D721Med (cell line): ENCODE measurements at regions not wholly inside any gene's neighbourhood (a gene's known extent, or its start where the extent isn't known, plus 50 kb on each side); places are given as distances from the start of the nearest gene placed in this dataset.

Experiments used
- DNase-seq: peaks from one replicate; pipeline ENCODE4 v3.0.0; 2011; ENCODE audit warnings: low spot score; ENCODE audit not compliant: insufficient read length
- FAIRE-seq: peaks from 2 replicates; lab custom pipeline; 2011; peaks lifted over from hg19 to GRCh38; lab: Jason Lieb, UNC
- TF ChIP-seq, protein P1 (sequence below): IDR thresholded peaks from 2 replicates; pipeline ENCODE4 v1.5.1; 2012; ENCODE audit warnings: mild to moderate bottlenecking, control low read depth; ENCODE audit not compliant: insufficient read depth; ENCODE audit errors: missing control alignments

DNA sequence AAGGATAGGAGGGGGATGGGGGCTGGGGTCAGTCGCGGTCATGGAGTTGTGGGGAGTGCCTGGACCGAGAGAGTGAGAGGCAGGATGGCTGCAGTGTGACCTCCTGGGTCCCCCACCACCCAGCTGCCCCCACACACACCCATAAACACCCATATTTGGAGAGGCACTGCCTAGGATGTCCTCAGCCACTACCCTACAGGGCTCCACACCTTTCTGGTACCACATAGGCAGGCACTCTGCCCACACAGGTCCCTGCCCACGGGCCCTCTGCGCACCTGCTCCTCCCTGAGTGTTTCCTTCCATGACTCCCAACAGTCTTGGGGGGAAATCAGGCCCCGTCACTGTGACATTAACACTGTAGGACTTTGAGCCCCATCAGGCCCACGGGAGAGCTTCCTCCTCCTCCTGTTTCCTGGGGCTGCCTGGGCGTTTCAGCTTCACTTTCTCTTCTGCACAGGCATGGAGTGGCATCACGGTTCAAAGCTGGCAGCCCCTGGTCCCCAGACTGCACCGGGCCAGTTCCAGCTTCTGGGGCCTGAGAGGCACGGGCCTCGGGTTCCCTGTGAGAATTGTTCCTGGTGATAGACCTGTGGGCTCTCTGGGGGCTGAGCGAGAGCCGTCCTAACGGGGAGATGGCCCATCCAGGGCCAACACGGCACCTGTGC, 207.0 kb upstream of the C14orf180 start:
- DNase-seq: no peak
- TF ChIP-seq, protein P1, sequence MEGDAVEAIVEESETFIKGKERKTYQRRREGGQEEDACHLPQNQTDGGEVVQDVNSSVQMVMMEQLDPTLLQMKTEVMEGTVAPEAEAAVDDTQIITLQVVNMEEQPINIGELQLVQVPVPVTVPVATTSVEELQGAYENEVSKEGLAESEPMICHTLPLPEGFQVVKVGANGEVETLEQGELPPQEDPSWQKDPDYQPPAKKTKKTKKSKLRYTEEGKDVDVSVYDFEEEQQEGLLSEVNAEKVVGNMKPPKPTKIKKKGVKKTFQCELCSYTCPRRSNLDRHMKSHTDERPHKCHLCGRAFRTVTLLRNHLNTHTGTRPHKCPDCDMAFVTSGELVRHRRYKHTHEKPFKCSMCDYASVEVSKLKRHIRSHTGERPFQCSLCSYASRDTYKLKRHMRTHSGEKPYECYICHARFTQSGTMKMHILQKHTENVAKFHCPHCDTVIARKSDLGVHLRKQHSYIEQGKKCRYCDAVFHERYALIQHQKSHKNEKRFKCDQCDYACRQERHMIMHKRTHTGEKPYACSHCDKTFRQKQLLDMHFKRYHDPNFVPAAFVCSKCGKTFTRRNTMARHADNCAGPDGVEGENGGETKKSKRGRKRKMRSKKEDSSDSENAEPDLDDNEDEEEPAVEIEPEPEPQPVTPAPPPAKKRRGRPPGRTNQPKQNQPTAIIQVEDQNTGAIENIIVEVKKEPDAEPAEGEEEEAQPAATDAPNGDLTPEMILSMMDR: no peak
- no peak for FAIRE-seq

DNA sequence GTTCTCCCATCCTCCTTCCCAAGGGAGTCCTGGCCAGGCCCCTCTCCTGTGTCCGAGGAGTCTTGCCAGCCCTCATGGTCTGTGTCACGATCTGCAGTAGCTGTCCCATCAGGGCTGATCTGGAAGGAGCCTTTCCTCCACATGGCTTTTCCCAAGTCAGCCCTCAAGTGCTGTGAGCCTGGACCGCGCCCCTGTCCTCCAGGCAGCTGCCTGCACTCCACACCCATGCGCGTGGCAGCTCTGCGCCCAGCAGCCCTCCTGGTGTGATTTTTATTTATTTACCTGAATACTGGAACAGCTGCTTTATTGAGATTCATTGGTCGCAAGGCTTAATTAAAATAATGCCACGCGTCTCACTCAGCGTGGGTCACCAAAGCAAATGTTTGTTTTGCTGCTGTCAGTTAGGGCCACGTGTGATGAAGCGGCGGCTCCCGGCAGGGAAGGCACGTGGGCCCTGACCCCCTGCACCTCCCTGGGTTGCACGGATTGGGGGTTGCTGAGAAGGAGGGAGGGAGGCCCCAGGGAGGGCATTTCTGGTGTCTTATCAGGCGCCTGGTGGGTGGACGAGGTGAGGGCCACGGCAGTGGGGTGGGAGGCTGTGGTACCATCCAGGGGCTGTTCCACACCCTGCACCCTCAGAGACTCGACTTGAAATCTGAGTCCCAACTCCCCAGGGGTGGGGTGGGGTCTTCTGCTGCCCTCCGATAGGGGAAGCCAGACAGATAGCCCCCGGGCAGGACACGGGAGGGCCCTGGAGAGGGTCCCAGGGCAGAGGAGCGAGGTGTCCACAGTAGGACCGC, 206.3 kb upstream of the C14orf180 start:
- DNase-seq (no peak), FAIRE-seq (no peak)
- TF ChIP-seq, protein P1: no peak

- no peak for DNase-seq
- TF ChIP-seq, protein P1: no peak
- FAIRE-seq: no peak
Measured at GRCh38 chr14:104373855-104374717, 205.5 kb upstream of the C14orf180 start.

DNA sequence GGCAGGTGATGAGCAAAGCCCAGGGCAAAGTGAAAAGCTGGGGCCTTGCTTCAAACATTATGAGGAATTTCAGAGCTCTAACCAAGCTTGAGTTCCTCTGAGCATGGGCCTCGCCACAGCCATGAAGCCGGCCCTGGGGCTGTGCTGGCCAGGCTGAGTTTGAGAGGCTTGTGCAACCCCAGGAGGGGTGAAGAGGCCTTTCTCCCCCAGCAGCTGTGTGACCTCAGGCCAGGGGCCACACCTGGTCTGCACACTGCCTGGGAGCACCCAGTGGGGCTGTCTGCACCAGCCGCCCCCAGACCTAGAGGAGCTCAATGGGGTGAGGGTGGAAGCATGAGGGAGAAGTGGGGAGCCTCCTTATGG, 204.9 kb upstream of the C14orf180 start:
- FAIRE-seq (no peak), DNase-seq (no peak)
- TF ChIP-seq, protein P1: no peak

DNA sequence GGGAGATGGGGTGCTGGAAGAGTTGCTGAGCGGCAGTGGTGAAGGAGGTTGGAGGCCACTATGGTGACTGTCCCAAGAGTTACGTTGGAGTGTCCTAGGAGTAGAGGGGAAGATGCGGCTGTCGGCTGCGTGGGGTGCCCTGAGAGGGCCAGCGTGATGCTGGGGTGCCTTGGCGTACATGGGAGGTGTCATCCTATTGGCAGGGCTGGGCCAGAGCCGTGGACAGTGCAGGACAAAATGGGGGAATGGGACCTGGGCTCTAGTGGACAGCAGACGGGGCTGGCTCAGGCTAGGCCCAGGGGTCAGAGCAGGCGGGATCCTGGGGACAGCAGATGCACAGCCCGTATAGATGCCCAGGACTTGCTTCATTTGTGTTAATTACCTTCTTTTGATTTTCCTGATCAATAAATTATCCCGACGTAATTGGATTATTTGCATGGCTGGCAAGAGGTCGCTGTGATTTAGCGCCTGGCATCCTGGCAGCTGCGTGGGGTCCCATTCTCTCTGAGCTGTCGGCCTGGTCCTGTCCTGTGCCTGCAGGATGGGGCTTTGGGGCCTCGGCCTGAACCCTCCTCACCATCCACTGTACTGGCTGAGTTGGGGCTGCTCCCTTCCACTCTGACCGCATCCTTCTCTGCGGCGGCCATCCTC, 203.9 kb upstream of the C14orf180 start:
- TF ChIP-seq, protein P1: no peak
- FAIRE-seq (no peak), DNase-seq (no peak)

- no peak for DNase-seq
- no peak for FAIRE-seq
- TF ChIP-seq, protein P1: no peak
Measured at GRCh38 chr14:104376202-104377140, 203.1 kb upstream of the C14orf180 start.
